HUES6 (cell line): ENCODE measurements at regions not wholly inside any gene's neighbourhood (a gene's known extent, or its start where the extent isn't known, plus 50 kb on each side); places are given as distances from the start of the nearest gene placed in this dataset.

Experiments used
- H3K27ac ChIP-seq: 2 replicates; pipeline ENCODE4 v1.7.0; 2013; ENCODE audit warnings: low read depth, mild to moderate bottlenecking, low read length, inconsistent platforms
- H3K27me3 ChIP-seq: 2 replicates; pipeline ENCODE4 v1.6.1; 2013; ENCODE audit warnings: low read length; ENCODE audit not compliant: control insufficient read depth, insufficient read depth
- H3K36me3 ChIP-seq: 2 replicates; pipeline ENCODE4 v1.6.1; 2013; ENCODE audit warnings: low read length; ENCODE audit not compliant: control insufficient read depth, insufficient read depth
- H3K4me1 ChIP-seq: 2 replicates; pipeline ENCODE4 v1.6.1; 2013; ENCODE audit warnings: low read length; ENCODE audit not compliant: control insufficient read depth, insufficient read depth
- H3K4me3 ChIP-seq: 2 replicates; pipeline ENCODE4 v1.5.1; 2013; ENCODE audit warnings: low read depth, low read length
- H3K9ac ChIP-seq: one replicate; pipeline ENCODE4 v1.6.1; 2013; ENCODE audit warnings: mild to moderate bottlenecking, low read length
- H3K9me3 ChIP-seq: 2 replicates; pipeline ENCODE4 v1.6.1; 2013; ENCODE audit warnings: low read depth, low read length; ENCODE audit not compliant: control insufficient read depth, insufficient read depth

GRCh38 chr17:71983828-71984227 lies 137.0 kb upstream of the SOX9 start:
- Histone ChIP-seq H3K27me3 (no peaks in the 10 kb centered on the region), H3K27ac (no peak overlapping the region), H3K9ac (no peak overlapping the region), H3K36me3 (no peaks in the 10 kb centered on the region), H3K9me3 (no peaks in the 10 kb centered on the region), H3K4me1 (no peaks in the 10 kb centered on the region), H3K4me3 (no peak overlapping the region)

- no peaks in the 10 kb centered on the region for H3K27me3 ChIP-seq
- H3K36me3 ChIP-seq = no peaks in the 10 kb centered on the region
- H3K4me3 ChIP-seq = no peak overlapping the region
- no peaks in the 10 kb centered on the region for H3K9me3 ChIP-seq
- no peaks in the 10 kb centered on the region for H3K4me1 ChIP-seq
- no peak overlapping the region for H3K27ac ChIP-seq
- H3K9ac ChIP-seq = no peak overlapping the region
Measured at GRCh38 chr17:71985111-71986039, 135.4 kb upstream of the SOX9 start.

GRCh38 chr17:71986886-71987285 lies 133.9 kb upstream of the SOX9 start:
- Histone ChIP-seq H3K4me1 (no peaks in the 10 kb centered on the region), H3K27me3 (no peaks in the 10 kb centered on the region), H3K9ac (no peak overlapping the region), H3K36me3 (no peaks in the 10 kb centered on the region), H3K9me3 (no peaks in the 10 kb centered on the region), H3K4me3 (no peak overlapping the region), H3K27ac (no peak overlapping the region)

- H3K9ac ChIP-seq = no peak overlapping the region
- no peak overlapping the region for H3K27ac ChIP-seq
- no peaks in the 10 kb centered on the region for H3K27me3 ChIP-seq
- H3K4me1 ChIP-seq = no peaks in the 10 kb centered on the region
- no peaks in the 10 kb centered on the region for H3K9me3 ChIP-seq
- no peaks in the 10 kb centered on the region for H3K36me3 ChIP-seq
- H3K4me3 ChIP-seq = no peak overlapping the region
Measured at GRCh38 chr17:71987634-71988033, 133.2 kb upstream of the SOX9 start.

GRCh38 chr17:71989117-71989516 lies 131.7 kb upstream of the SOX9 start:
- Histone ChIP-seq H3K9ac (no peak overlapping the region), H3K36me3 (no peaks in the 10 kb centered on the region), H3K4me3 (no peak overlapping the region), H3K27ac (no peak overlapping the region), H3K9me3 (no peaks in the 10 kb centered on the region), H3K4me1 (no peaks in the 10 kb centered on the region), H3K27me3 (no peaks in the 10 kb centered on the region)

- no peaks in the 10 kb centered on the region for H3K27me3 ChIP-seq
- no peak overlapping the region for H3K4me3 ChIP-seq
- no peaks in the 10 kb centered on the region for H3K9me3 ChIP-seq
- H3K36me3 ChIP-seq = no peaks in the 10 kb centered on the region
- no peak overlapping the region for H3K27ac ChIP-seq
- no peaks in the 10 kb centered on the region for H3K4me1 ChIP-seq
- H3K9ac ChIP-seq = no peak overlapping the region
Measured at GRCh38 chr17:71993363-71993762, 127.5 kb upstream of the SOX9 start.

- no peaks in the 10 kb centered on the region for H3K36me3 ChIP-seq
- H3K9ac ChIP-seq = no peak overlapping the region
- no peak overlapping the region for H3K4me3 ChIP-seq
- peaks cover 4% of the 10 kb centered on the region; the same call in 1 of the 2 replicates for H3K4me1 ChIP-seq
- no peaks in the 10 kb centered on the region for H3K9me3 ChIP-seq
- H3K27me3 ChIP-seq = no peaks in the 10 kb centered on the region
- no peak overlapping the region for H3K27ac ChIP-seq
Measured at GRCh38 chr17:71995590-71995989, 125.2 kb upstream of the SOX9 start.

GRCh38 chr17:72004011-72004427 lies 116.8 kb upstream of the SOX9 start:
- Histone ChIP-seq H3K27me3 (no peaks in the 10 kb centered on the region), H3K9ac (no peak overlapping the region), H3K27ac (no peak overlapping the region), H3K9me3 (no peaks in the 10 kb centered on the region), H3K36me3 (no peaks in the 10 kb centered on the region), H3K4me1 (peaks cover 4% of the 10 kb centered on the region; the same call in 1 of the 2 replicates), H3K4me3 (no peak overlapping the region)

- no peak overlapping the region for H3K4me3 ChIP-seq
- H3K9me3 ChIP-seq = no peaks in the 10 kb centered on the region
- no peak overlapping the region for H3K27ac ChIP-seq
- no peaks in the 10 kb centered on the region for H3K27me3 ChIP-seq
- no peaks in the 10 kb centered on the region for H3K36me3 ChIP-seq
- peaks cover 2% of the 10 kb centered on the region; the same call in 1 of the 2 replicates for H3K4me1 ChIP-seq
- H3K9ac ChIP-seq = no peak overlapping the region
Measured at GRCh38 chr17:72004611-72005331, 116.0 kb upstream of the SOX9 start.

- Histone ChIP-seq H3K4me1 (no peaks in the 10 kb centered on the region), H3K27me3 (no peaks in the 10 kb centered on the region), H3K9me3 (no peaks in the 10 kb centered on the region), H3K27ac (no peak overlapping the region), H3K4me3 (no peak overlapping the region), H3K36me3 (no peaks in the 10 kb centered on the region), H3K9ac (no peak overlapping the region)
Measured at GRCh38 chr17:72005332-72006163, 115.3 kb upstream of the SOX9 start.
